ENCODE measurements at regions not wholly inside any gene's neighbourhood (a gene's known extent, or its start where the extent isn't known, plus 50 kb on each side); places are given as distances from the start of the nearest gene placed in this dataset.

DNA sequence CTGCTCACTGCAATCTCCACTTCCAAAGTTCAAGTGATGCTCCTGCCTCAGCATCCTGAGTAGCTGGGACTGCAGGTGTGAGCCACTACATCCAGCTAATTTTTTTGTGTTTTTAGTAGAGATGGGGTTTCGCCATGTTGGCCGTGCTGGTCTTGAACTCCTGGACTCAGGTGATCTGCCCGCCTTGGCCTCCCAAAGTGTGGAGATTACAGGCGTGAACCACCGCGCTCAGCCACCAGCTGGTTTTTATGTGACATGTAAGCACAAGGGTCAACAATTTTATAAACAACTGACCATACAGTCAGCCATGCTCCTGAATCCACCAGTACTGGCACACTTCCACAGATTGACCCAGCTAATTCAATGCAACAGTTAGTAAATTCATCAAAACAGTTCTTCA lies 526.3 kb upstream of the LRRC4C start:
- POLR2A ChIA-PET: no interaction called here
- TF ChIP-seq CTCF (IDR thresholded peaks at IDR 0.05; ENCODE audit: low read depth, low read length): no peak
- Histone ChIP-seq H3K27ac (ENCODE audit: low read depth, low read length) (no peak overlapping the region), H3K9me3 (ENCODE audit: control insufficient read depth, insufficient read depth, low read length) (peaks cover 6% of the 10 kb centered on the region), H3K4me3 (ENCODE audit: low read depth, low read length) (no peak overlapping the region), H3K27me3 (ENCODE audit: control insufficient read depth, insufficient read depth, low read length) (no peaks in the 10 kb centered on the region)
- DNase-seq (ENCODE audit: low read depth, low spot score): no peak
- CTCF ChIA-PET: no interaction called here

DNA sequence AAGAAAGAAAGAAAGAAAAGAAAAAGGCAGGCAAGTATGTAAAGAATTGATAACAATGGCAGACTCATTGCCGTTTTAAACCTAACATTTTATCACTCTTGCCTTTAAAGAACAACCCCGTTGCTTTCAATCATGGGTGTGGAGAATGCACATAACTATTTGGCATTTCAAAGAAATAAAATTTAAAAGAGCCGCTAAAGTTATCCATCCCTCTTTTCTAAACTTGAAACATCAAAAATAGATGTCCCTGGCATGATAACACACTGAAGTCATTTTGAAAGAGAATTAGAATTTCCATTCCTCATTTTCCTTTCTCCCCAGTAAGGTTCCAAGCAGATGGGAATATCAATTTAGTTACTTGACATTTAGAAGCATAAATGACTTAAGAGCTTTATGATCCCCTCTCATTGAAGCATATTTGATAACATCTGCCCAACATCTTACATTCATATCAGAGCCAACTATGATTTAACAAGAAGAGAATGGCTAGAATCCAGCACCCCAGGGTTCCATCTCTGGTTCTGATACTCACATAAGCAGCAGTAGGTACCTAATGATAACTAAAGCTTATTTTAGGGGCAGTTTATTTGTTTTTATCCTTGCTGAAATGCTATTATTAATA lies 529.6 kb upstream of the LRRC4C start:
- ChIA-PET POLR2A (no interaction called here), CTCF (no interaction called here)
- DNase-seq (ENCODE audit: low read depth, low spot score): no peak
- Histone ChIP-seq H3K27ac (ENCODE audit: low read depth, low read length) (no peak overlapping the region), H3K27me3 (ENCODE audit: control insufficient read depth, insufficient read depth, low read length) (no peaks in the 10 kb centered on the region), H3K9me3 (ENCODE audit: control insufficient read depth, insufficient read depth, low read length) (peaks cover 6% of the 10 kb centered on the region), H3K4me3 (ENCODE audit: low read depth, low read length) (no peak overlapping the region)
- TF ChIP-seq CTCF (IDR thresholded peaks at IDR 0.05; ENCODE audit: low read depth, low read length): no peak

DNA sequence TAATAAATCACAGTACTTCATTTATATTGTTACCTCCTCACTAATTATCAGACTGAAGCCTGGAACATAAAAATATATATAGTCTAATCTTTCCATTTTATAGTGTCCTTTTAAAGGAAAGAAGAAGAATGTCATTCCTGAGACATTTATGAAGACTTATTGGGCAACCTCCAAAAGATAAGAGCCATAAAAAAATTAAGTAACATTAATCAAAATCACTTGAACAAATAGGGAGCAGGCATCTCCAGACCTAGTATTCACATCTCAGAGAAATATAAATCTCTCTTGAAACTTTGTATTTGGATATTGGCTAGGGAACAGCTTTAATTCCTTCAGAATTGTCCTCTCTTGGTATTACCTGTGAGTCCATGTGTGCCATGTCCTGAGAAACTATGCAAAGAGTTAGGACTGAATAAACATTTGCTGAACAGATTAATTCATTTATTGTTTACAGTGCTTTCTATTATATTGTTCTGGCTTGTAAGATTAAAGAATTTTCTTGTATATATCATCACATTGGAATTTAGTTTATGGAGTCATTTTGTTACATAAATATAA lies 530.5 kb upstream of the LRRC4C start:
- DNase-seq (ENCODE audit: low read depth, low spot score): no peak
- CTCF ChIA-PET: no interaction called here
- no peak for TF ChIP-seq CTCF (IDR thresholded peaks at IDR 0.05; ENCODE audit: low read depth, low read length)
- POLR2A ChIA-PET: no interaction called here
- Histone ChIP-seq H3K9me3 (ENCODE audit: control insufficient read depth, insufficient read depth, low read length) (peaks cover 6% of the 10 kb centered on the region), H3K27ac (ENCODE audit: low read depth, low read length) (no peak overlapping the region), H3K27me3 (ENCODE audit: control insufficient read depth, insufficient read depth, low read length) (no peaks in the 10 kb centered on the region), H3K4me3 (ENCODE audit: low read depth, low read length) (no peak overlapping the region)

DNA sequence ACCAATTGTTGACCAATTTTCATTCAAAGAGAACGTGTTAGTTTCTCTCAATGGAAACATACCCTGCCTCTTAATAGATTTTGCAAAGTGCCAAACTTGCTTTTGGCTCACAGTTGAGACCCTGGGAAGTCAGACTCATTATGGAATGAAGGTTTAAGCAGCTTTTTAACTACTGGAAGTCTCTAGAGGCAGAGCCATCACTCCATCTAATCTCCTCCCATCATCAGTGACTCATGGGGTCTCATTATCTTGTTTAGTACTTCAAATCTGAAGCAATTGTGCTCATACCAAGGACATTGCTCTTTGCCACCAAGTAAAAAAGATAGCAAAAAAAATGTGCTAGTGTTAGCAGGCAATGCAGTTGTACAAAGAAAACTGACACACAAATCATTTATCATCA lies 537.1 kb upstream of the LRRC4C start:
- POLR2A ChIA-PET: no interaction called here

More for the DNA sequence above, 537.1 kb upstream of the LRRC4C start:
- no peak overlapping the region for H3K27ac ChIP-seq (ENCODE audit: low read depth, low read length)
- CTCF ChIA-PET: no interaction called here
- H3K4me3 ChIP-seq (ENCODE audit: low read depth, low read length): no peak overlapping the region
- H3K27me3 ChIP-seq (ENCODE audit: control insufficient read depth, insufficient read depth, low read length): no peaks in the 10 kb centered on the region
- no peak for TF ChIP-seq CTCF (IDR thresholded peaks at IDR 0.05; ENCODE audit: low read depth, low read length)
- no peaks in the 10 kb centered on the region for H3K9me3 ChIP-seq (ENCODE audit: control insufficient read depth, insufficient read depth, low read length)
- no peak for DNase-seq (ENCODE audit: low read depth, low spot score)
